Suppressor macrophage (primary cell): ENCODE measurements at regions not wholly inside any gene's neighbourhood (a gene's known extent, or its start where the extent isn't known, plus 50 kb on each side); places are given as distances from the start of the nearest gene placed in this dataset.
"Not testable (repeated sequence)": the region's sequence is repeated elsewhere in the genome, so short reads cannot be mapped to it uniquely, and the experiment has no call there.

Source experiments
- DNase-seq, 4 experiments: peaks; one replicate each; pipeline ENCODE4 v3.0.0-alpha.2; 2020 to 2022

DNA sequence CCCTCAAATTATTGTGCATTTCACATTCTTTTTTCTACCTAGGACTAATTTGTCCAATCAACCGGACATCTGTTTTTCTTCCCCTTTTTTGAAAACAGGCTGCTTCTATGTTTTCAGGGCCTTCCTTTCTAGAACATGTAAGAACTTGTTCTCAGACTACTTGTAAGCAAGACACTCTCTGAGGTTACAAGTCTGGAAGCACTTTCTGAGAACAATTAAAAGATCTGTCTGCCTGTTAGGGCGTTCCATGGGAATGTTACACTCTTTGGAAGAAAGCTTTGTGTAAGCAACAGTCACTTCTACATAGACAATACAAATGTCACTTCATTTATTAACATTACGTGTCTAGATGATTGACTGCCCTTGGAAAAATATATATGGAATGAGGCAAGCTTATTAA, 50.9 kb upstream of the HSPB3 start:
- DNase-seq: peak in 1 of 4 experiments; percentile 20

DNA sequence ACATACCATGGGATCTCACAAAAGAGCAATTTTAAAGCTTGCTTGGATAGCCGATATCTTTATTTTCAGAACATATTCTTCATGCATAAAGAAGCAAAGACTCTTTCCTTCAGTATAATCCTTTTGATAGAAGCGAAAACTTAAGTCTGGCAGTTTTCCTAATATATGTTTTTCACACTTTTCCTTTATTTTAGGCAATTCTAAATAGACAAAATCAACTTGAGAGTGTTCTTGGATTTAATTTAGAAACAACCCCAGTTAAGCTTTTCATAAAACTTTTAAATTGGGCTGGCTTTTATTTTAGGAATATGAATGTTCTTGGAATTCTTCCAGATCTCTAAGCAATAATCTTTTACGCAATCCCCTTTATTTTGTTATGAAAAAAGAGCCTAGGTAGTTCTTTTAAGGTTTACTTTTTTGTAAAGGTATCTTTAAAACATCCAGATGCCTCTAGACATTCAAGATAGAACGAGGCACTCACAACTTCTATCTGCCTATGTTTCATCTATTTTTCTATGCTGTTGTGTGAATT, 51.5 kb upstream of the HSPB3 start:
- DNase-seq: no peak

DNA sequence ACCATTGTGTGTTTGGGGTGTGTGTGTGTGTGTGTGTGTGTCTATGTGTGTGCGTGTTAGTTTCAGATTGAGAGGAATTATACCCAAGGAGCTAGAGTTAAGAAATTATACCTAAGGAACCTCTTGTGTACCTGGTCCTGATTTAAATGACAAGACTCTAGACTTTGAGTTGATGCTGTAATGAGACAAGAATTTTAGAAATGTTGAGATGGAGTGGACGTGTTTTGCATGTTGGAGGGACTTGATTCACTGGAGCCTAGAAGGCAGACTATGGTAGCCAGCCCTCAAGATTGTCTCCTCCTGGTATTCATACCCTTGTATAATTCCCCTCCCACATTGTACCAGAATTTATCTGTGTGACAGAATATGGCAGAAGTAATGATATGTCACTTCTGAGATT, 52.4 kb upstream of the HSPB3 start:
- no peak for DNase-seq

DNA sequence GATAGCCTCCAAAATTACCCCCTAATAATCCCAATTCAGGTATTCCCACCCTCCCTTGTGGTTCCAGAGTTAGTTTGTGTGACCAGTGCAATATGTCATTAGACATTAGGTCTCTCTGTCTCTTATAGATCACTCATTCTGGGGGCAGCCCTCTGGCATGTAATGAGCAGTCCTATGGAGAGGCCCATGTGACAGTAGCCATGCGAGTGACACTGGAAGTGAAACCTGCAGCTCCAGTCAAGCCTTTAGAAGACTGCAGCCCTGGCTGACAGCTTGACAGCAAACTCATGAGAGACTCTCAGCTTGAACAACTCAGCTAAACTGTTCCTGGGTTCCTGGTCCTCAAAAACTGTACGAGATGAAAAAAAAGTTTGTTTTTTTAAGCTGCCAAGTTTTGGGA, 54.0 kb upstream of the HSPB3 start:
- DNase-seq: peak in 3 of 4 experiments; percentile 16 to 51 (median 45)

DNA sequence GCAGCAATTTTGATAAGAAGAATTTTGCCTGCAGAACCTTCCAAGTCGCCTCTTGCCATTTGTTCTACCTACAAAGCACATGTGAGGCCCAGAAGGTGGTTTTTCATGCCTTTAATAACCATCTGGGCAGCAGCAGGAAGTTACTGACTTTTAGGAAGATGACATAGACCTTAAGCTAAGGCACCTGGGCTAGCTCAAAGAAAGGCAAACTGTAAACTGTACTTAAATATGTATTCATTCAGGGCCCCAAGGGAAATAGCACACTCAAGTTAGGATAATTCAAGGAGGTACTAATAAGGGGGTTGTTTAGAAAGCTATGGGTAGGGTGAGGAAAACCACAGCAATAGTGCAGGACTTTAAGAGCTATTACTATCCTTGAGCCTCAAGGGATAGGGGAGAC, 57.3 kb upstream of the HSPB3 start:
- DNase-seq: no peak

DNA sequence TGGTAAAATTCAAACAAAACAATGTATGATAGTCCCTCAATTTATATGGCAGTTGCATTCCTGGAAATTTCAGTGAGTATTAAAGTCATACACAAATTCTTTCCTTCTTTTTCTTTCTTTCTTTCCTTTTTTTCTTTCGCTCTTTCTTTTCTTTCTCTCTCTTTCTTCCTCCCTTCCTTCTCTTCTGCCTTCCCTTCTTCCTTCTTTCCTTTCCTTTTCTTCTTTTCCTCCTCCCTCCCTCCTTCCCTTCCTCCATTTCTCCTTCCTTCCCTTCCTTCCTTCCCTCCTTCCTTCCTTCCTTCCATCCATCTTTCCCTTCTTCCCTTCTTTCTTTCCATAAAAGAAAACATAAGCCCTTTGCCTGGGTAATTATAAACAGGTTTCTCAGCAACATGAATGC, 58.1 kb upstream of the HSPB3 start:
- no peak for DNase-seq

DNA sequence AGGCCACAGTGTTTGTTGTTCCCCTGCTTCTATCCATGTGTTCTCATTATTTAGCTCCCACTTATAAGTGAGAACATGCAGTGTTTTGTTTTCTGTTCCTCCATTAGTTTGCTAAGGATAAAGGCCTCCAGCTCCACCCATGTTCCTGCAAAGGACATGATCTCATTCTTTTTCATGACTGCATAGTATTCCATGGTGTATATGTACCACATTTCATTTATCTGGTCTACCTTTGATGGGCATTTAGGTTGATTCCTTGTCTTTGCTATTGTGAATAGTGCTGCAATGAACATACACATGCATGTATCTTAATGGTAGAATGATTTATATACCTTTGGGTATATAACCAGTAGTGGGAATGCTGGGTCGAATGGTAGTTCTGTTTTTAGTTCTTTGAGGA, 62.5 kb upstream of the HSPB3 start:
- DNase-seq: not testable (repeated sequence)

DNA sequence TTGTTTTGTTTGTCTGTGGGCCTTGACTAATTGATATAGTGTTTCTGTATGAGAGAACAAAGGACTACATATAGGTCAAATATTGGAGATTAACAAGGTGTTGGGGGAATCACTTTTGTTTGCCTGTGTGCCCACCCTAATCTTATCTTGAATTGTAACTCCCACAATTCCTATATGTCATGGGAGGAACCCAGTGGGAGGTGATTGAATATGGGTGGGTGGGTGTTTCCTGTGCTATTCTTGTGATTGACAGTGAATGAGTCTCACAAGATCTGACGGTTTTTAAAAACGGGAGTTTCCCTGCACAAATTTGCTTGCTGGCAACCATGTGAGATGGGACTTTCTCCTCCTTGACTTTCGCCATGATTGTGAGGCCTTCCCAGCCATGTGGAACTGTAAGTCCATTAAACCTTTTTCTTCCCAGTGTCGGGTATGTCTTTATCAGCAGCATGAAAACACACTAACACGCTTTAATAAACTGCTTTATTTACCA, 64.9 kb upstream of the HSPB3 start:
- no peak for DNase-seq

DNA sequence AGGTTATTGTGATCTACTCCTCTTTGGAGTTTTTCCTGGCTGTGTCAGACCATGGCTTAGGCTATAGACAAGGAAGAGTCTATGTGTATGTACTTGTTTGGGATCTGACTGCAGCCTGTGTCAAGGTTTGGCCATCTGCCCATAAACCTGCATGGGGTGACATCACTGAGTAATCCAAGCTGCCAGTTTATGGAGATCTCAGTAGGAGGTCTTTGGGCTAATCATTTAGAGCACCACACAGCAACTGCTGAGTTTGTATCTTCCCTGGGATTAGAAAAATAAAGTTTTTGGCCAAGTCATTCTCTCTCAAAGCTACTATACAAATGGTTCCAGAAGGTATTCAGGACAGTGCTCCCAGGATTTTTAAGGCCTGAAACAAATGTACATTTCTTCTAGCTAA, 65.5 kb upstream of the HSPB3 start:
- DNase-seq: no peak

DNA sequence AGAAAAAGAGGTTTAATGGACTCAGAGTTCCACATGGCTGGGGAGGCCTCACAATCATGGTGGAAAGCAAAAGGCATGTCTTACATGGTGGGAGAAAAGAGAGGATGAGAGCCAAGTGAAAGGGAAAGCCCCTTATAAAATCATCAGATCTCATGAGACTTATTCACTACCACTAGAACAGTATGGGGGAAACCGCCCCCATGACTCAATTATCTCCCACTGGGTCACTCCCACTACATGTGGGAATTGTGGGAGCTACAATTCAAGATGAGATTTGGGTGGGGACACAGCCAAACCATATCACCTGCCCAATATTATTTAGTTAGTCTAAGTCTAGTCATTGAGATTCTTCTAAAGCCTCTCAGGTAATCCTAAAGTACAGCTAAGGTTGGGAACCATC, 66.1 kb upstream of the HSPB3 start:
- DNase-seq: not testable (repeated sequence)

DNA sequence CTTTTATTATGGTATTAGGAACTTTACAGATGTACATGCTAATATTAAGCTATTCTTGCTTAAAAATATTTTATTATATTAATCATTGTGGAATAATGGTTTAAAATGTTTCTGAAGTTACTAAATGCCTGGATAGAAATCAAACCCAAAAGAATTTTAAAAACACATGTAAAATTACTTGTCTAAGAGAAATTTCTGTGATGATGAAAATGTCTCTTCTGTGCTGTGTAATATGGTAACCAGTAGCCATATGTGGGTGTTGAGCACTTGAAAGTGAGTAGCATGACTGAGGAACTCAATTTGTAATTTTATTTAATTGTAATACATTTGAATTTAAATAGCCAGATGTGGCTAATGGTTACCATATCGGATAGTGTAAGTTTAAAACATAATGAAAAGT, 66.7 kb upstream of the HSPB3 start:
- DNase-seq: no peak

DNA sequence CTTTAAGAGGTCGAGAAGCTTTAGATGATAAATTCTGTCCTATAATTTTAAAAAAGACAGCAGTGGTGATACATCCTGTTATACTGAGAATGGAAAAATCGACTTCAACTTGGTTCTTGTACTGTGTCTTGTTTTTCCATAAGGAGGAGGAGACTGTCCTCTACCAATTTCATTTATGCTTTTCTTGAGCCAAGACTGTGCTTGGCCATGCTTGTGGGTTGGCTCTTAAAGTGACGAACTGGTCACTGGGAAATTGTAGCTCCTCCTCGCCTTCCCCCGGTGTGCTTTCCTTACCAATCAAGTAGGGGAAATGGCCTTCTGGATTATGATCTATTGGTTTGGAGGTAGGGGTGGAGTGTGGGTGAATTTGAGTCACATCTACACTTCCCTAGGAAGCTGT, 67.1 kb upstream of the HSPB3 start:
- peak in 2 of 4 experiments; percentile 5 to 13 for DNase-seq

DNA sequence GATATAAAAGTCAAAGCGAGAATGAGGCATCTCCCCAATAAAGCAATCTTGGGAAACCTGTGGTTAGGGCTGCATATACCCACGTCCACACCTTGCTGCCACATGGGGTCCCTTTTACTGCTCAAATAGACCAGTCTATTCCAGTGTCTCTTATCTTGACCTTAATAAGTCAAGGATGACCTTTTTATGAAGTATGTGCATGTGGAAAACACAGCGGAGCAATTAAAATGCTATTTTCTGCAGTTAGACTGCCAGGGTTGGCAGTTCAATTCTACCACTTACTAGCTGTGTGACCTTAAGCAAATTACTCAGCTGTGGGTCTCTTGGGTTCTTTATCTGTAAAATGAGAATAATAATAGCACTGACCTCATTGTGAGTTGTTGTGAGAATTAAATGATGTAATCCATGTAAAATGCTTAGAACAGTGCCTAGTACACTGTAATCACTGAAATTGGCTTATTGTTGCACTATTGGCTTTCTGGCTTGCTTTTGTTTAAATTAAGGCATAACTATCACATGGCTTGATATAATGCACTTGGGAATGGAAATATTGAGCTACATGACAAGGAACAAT, 67.8 kb upstream of the HSPB3 start:
- DNase-seq: no peak

DNA sequence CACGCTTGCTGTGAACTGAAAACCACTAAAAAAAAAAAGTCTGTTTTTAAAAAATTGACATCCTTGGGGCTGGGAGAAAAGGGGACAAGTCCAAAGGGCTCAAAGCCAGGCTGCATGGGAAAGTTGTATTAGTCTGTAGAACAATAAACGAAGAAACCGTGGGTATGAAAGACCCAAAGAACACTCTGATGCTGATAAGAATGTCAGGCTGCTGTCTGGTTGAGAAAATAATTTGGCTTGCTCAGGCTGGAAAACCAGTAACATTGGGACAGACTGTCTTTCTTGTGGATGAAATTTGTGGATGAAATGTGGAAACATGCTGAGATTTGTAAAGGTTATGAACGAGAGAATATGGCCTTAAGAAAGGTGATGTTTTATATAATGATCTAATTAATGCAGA, 68.5 kb upstream of the HSPB3 start:
- no peak for DNase-seq

DNA sequence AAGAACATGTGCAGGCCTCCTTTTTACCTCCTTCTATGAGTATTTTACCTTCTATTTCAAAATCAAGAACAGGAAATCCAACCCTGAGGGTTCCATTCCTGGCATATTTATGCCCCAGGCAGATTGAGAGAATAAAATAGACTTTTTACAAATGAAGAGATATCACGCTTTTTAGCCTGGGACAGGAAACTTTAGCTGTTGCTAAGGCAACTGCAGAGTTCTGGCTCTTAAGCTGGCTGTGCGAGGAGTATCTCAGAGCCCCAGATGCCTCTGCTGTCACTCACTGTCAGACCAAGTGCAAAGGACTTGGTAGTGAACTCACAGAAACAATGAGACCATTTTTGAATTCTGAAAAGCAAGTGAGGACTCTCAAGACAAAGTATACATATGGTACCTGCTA, 69.5 kb upstream of the HSPB3 start:
- DNase-seq: no peak

DNA sequence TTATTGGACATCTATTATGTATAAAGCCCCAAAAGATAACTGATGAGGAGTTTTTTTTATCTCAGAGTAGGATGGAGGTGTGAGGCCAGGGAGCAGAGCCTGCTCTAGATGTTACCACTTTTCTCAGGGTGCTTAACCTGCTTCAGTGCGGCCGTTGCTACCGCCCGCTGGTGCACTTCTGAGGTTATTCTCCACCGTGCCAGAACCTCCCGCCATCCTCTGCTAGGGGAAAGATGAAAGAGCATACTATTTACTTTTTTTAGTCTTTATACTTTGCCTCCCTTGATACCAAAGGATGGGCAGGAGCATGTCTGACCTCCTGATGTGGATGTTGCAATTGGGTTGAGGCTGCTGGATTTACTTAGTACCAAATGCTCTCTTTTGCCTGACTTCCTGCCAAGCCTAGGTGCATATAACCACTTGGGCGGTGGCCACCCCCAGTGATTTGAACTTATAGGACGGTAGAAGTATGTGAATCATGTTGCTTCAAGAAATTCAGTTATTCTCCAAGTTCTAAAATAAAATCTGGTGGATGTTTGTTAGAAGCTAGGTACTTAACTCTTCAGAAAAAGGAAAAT, 71.1 kb upstream of the HSPB3 start:
- no peak for DNase-seq

DNA sequence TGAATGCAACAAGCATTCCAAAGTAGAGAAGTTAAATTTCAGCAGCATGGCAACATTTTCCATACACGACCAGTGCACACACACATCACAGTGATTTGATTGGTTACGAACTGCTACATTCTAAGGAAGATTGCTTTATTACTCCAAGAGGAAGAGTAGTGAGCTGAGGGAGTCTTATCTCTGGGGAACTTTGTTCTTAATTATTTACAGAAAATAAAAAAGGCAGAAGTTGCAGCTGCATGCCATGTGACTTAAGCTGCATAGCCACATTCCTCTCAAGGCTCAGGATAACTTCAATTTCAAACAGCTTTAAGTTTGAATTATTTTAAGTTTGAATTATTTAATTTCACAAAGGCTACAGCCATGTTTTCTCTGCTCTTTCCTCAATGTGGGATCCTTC, 71.6 kb upstream of the HSPB3 start:
- peak in 3 of 4 experiments; percentile 11 to 40 (median 14) for DNase-seq

DNA sequence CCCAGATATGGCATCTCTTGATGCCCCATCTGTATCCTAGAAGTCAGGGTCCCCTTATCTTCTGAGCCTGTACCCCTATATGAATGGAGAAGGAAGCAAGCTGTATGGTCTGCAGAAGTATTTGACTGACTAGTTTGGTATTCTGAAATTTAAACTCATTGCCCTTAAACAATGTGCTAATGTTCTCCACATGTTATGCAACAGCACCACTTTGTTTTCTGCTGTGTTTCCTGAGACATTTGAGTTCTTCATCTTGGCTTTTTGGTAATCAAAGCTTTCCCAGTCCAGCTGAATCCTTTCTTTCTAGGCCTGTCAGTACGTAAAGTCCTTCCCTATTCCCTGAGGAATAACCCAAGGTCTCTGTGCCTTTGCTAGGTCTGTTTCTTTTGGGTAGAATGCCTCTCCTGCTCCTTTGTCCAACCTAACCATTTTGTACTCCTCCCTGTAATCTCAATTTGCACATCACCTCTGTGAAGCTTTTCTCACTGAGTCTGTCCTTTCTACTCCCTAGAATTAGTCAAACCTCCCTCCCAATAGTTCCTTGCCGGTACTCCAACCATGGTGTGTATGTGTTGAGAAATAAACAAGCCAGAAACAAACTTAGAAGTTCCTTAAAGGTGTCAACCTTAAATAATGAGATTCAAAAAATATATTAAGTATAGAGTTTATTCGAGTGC, 72.1 kb upstream of the HSPB3 start:
- DNase-seq: peak in 3 of 4 experiments; percentile 17 to 54 (median 28)

DNA sequence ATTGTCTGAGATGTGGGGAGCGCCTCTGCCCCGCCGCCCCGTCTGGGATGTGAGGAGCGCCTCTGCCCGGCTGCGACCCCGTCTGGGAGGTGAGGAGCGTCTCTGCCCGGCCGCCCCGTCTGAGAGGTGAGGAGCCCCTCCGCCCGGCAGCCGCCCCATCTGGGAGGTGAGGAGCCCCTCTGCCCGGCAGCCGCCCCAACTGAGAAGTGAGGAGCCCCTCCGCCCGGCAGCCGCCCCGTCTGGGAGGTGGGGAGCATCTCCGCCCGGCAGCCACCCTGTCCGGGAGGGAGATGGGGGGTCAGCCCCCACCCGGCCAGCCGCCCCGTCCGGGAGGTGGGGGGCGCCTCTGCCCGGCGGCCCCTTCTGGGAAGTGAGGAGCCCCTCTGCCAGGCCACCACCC, 70.9 kb upstream of the ARL15 start:
- not testable (repeated sequence) for DNase-seq

DNA sequence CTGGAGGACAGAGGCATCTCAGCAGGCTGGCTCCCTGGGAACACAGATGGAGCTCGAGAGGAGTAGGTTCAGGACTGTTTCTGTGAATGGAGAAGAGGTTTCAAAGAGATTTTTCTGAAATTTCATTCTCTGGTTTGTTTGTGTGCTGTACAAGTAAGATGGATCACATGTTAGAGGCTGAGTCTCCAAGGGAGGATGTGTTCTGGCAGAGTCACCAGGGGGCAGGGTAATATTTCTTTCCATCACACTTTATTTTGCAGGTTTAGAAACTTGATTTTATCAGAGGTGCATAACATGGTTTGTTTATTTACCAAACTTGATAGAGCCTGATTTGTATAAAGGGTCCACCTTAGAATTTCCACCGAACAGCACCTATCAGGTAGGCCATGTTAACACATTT, 69.2 kb upstream of the ARL15 start:
- no peak for DNase-seq

DNA sequence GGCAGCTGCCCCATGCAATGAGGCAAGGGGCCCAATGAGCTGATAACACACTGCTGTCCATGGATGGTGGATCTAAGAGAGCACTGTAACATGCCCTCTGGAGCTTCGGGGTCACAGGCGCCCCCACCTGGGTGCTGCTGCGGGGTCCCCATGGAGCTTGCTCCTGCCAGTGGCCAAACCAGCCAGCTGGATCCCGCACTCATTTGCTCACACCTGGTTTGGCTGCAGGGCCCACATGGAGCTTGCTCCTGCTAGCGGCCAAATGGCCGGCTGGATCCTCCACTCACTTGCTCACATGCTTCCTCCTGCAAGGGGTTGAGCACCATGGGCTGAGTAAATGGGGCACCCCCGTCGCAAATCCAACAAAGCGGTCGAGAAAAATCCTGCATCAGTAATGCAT, 68.3 kb upstream of the ARL15 start:
- no peak for DNase-seq

DNA sequence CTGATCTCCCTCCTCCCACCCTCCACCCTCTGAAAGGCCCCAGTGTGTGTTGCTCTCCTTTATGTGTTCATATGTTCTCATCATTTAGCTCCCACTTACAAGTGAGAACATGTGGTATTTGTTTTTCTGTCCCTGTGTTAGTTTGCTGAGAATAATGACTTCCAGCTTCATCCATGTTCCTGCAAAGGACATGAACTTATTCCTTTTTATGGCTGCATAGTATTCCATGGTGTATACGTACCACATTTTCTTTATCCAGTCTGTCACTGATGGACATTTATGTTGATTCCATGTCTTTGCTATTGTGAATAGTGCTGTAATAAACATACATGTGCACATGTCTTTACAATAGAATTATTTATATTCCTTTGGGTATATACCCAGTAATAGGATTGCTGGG, 67.0 kb upstream of the ARL15 start:
- not testable (repeated sequence) for DNase-seq

DNA sequence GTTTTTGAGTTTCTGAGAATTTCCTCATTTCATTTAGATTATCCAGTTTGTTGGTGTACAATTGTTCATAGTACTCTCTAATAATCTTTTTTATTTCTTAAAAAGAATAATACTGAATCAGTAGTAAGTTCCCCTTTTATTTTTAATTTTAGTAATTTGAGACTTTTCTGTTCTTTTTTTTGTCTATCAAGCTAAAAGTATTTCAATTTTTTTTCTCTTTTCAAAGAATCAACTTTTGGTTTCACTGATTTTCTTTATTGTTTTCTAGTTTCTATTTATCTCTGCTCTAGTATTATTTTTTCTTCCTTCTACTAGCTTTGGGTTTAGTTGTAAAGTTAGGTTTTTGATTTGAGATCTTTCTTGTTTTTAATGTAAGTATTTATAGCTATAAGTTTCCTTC, 60.6 kb upstream of the ARL15 start:
- DNase-seq: no peak

DNA sequence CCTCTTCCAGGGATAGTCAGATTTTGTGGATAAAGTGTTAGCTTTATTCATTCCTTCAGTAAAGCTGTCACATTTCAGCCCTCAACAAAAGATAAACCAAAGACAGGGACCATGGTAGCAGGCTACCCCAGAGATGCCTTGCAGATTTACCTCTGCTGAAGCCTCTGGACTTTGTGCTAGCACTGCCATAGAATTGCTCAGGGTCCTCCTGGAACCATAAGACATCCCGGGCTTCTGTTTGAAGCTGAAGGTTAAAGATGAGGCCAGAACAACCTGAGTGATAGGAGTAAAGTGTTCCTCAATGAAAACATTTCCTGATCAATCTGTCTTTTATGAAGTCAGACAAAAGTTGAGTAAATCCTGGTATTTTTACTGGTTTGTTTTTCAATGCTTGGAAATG, 57.5 kb upstream of the ARL15 start:
- DNase-seq: no peak
